ENCODE measurements at regions not wholly inside any gene's neighbourhood (a gene's known extent, or its start where the extent isn't known, plus 50 kb on each side); places are given as distances from the start of the nearest gene placed in this dataset.

DNA sequence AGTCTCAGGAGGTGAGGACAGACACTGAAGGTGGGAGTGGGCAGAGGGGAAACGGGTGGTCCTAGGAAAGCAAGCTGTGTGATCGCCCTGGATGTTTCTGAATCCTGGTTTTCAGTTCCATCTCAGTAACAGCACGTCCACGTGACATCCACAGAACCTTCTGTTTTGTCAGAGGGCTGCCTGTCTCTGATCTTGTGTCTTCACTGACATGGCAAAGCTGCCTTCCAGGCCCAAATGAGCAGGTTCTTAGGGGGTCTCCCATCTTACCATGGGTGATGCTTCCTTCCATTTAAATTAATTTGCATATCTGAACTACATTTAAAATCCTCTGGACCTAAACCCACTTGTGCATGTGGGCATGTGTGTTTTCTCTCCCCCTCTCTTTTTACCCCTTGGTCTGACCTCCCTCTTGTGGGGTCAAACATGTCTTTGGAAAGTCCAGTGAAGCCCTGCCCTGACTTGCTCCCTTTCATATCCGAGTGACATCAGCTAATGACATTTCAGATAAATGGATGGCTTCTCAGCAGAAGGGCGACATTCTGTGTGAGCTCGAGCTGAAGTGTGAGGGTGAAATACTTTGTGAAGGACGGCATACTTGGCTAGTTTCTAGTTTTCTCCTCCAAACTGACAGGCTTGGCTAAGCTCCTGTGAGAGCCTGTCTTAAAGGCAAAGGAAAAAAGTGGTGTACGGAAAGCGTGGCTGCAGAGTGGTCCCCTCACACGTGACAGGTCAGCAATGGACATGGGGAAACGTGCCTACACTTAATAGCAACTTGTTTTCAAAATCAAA, 204.8 kb upstream of the S1PR3 start:
- no peak overlapping the region for H3K23ac ChIP-seq (ENCODE audit: insufficient read length)
- H3K4me2 ChIP-seq (ENCODE audit: insufficient read depth in 1 of 2, low read depth in 2 of 2, low read length in 2 of 2) = no peak overlapping the region
- H3K79me1 ChIP-seq (ENCODE audit: low read depth, low read length) = no peaks in the 10 kb centered on the region; the same call in 1 of the 2 replicates
- no peak overlapping the region for H4K8ac ChIP-seq (ENCODE audit: extremely low read depth, insufficient read depth, low read length)
- H2AFZ ChIP-seq (ENCODE audit: low read length) = peak overlapping the region; percentile 53; the same call in 1 of the 2 replicates
- H3K4ac ChIP-seq (replicated peaks; ENCODE audit: insufficient read length, low read depth, low read length) = no peak overlapping the region
- H3K14ac ChIP-seq (ENCODE audit: insufficient read length) = no peak overlapping the region
- ChIA-PET POLR2A (ENCODE audit: partially characterized antibody) (no interaction called here), CTCF (ENCODE audit: partially characterized antibody) (interaction anchor here (0.8 to 1.0 kb wide), 3 partner anchors 29 to 140 kb away, joined by 3 read pairs; no protein-coding TSS in a partner anchor)
- no peak overlapping the region for H2BK120ac ChIP-seq (replicated peaks; ENCODE audit: low read depth, low read length)
- no peaks in the 10 kb centered on the region for H4K20me1 ChIP-seq (replicated peaks in 1 of 2; ENCODE audit: control insufficient read depth in 1 of 2, insufficient read depth in 2 of 2, low read length in 2 of 2)
- H2BK15ac ChIP-seq (ENCODE audit: low read length) = no peak overlapping the region
- no peaks in the 10 kb centered on the region for H3K9me3 ChIP-seq (ENCODE audit: insufficient read depth in 2 of 2, low read depth in 1 of 2, low read length in 1 of 2)
- H3K18ac ChIP-seq (ENCODE audit: extremely low read depth, low read length) = no peak overlapping the region
- H2BK5ac ChIP-seq (ENCODE audit: low read depth, low read length) = no peak overlapping the region
- H3K9ac ChIP-seq (replicated peaks in 1 of 4; ENCODE audit: extremely low read depth in 1 of 4, low read depth in 3 of 4, low read length in 3 of 4) = no peak overlapping the region
- DNase-seq (ENCODE audit: low read depth in 1 of 2, low spot score in 2 of 2) (peak in 1 of 2 experiments; percentile 33), FAIRE-seq (no peak)
- 0 out of 7 replicates have a peak, but pooled peaks cover 0 to 3% (median under 1%) of the 10 kb centered on the region in 4 experiments for H3K4me1 ChIP-seq (replicated peaks in 1 of 4; ENCODE audit: control insufficient read depth in 3 of 4, insufficient read depth in 4 of 4, low read length in 3 of 4)
- H3K56ac ChIP-seq (replicated peaks; ENCODE audit: insufficient read length, low read depth, low read length) = no peak overlapping the region
- 81% methylated on average over 12 of the region's 12 CpGs; no CpG with 5 or more reads in 1 of the 2 experiments for WGBS, 2 experiments (ENCODE audit: extremely low coverage in 1 of 2, insufficient coverage in 1 of 2, insufficient read length in 1 of 2, insufficient replicate concordance in 2 of 2, low coverage in 1 of 2, low lambda C conversion rate in 2 of 2, missing lambda C conversion rate in 1 of 2)
- H3K36me3 ChIP-seq (ENCODE audit: control insufficient read depth in 2 of 4, insufficient read depth in 4 of 4, low read length in 3 of 4) = no peaks in the 10 kb centered on the region
- no peaks in the 10 kb centered on the region for H3K23me2 ChIP-seq (ENCODE audit: low read depth, low read length)
- H4K91ac ChIP-seq (replicated peaks; ENCODE audit: insufficient read length, low read length) = no peak overlapping the region
- no peak overlapping the region for H2BK20ac ChIP-seq (ENCODE audit: low read length)
- H3K4me3 ChIP-seq (ENCODE audit: extremely low read depth in 1 of 4, insufficient read depth in 2 of 4, low read depth in 3 of 4, low read length in 4 of 4) = no peak overlapping the region
- H3K27ac ChIP-seq (ENCODE audit: low read depth, low read length) = no peak overlapping the region
- no peaks in the 10 kb centered on the region for H3K79me2 ChIP-seq (ENCODE audit: control insufficient read depth in 1 of 2, insufficient read depth in 2 of 2, low read length in 2 of 2)
- no peak overlapping the region for H2AK5ac ChIP-seq (ENCODE audit: low read depth, low read length)
- no peak overlapping the region for H2BK12ac ChIP-seq (ENCODE audit: low read depth, low read length)
- H3K27me3 ChIP-seq (replicated peaks in 1 of 4; ENCODE audit: control insufficient read depth in 3 of 4, extremely low read depth in 1 of 4, insufficient read depth in 3 of 4, low read length in 3 of 4) = no peaks in the 10 kb centered on the region
- H4K5ac ChIP-seq (ENCODE audit: insufficient read length, low read depth, low read length) = no peak overlapping the region
- TF ChIP-seq KDM4A (IDR thresholded peaks at IDR 0.05; ENCODE audit: low read depth, low read length, severe bottlenecking) = no peak
- no peak for TF ChIP-seq PHF8 (conservative IDR thresholded peaks at IDR 0.05; ENCODE audit: low read depth, low read length)
- no peak for TF ChIP-seq GTF2F1 (IDR thresholded peaks at IDR 0.05; ENCODE audit: borderline replicate concordance, low read depth, low read length)
- TF ChIP-seq TBP (IDR thresholded peaks at IDR 0.05; ENCODE audit: low read depth, low read length) = no peak
- TF ChIP-seq, protein P1, sequence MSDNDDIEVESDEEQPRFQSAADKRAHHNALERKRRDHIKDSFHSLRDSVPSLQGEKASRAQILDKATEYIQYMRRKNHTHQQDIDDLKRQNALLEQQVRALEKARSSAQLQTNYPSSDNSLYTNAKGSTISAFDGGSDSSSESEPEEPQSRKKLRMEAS (IDR thresholded peaks at IDR 0.05) = no peak
- TF ChIP-seq BRCA1 (IDR thresholded peaks at IDR 0.05; ENCODE audit: low read depth, low read length) = no peak
- TF ChIP-seq GABPA (IDR thresholded peaks at IDR 0.05; ENCODE audit: borderline replicate concordance, insufficient read depth, low read length) = no peak
- no peak for TF ChIP-seq SP1 (IDR thresholded peaks at IDR 0.05; ENCODE audit: low read depth, low read length)
- TF ChIP-seq, protein P2, sequence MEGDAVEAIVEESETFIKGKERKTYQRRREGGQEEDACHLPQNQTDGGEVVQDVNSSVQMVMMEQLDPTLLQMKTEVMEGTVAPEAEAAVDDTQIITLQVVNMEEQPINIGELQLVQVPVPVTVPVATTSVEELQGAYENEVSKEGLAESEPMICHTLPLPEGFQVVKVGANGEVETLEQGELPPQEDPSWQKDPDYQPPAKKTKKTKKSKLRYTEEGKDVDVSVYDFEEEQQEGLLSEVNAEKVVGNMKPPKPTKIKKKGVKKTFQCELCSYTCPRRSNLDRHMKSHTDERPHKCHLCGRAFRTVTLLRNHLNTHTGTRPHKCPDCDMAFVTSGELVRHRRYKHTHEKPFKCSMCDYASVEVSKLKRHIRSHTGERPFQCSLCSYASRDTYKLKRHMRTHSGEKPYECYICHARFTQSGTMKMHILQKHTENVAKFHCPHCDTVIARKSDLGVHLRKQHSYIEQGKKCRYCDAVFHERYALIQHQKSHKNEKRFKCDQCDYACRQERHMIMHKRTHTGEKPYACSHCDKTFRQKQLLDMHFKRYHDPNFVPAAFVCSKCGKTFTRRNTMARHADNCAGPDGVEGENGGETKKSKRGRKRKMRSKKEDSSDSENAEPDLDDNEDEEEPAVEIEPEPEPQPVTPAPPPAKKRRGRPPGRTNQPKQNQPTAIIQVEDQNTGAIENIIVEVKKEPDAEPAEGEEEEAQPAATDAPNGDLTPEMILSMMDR (IDR thresholded peaks at IDR 0.05; ENCODE audit: control extremely low read depth in 1 of 3, insufficient read depth in 1 of 3, low read depth in 1 of 3, low read length in 3 of 3) = no peak
- TF ChIP-seq BACH1 (IDR thresholded peaks at IDR 0.05; ENCODE audit: low read length) = no peak

Data from H1 (cell line).